ENCODE measurements at regions not wholly inside any gene's neighbourhood (a gene's known extent, or its start where the extent isn't known, plus 50 kb on each side); places are given as distances from the start of the nearest gene placed in this dataset.

DNA sequence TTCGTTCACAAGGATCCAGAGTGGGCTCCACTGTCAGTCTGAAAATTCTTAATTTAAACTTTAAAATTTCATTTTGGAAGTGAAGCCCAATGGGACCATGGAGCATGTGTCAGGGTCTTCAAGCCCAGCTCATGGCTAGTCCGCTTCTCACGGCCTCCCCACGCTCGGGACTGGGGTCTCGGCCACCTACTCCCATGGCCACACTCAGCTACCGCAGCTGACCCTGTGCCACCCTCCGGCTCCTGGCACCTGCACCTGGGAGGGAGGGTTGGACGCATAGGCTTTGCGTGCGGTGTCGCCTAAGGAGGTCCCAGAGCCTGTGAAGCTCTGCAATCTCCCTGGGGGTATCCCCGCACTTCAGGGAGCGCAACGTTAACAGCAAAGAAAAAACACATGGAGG, 175.7 kb upstream of the PRLR start:
- no peaks in the 10 kb centered on the region for H3K36me3 ChIP-seq
- TF ChIP-seq POLR2AphosphoS5 (IDR thresholded peaks at IDR 0.05) = no peak
- TF ChIP-seq POLR2A (IDR thresholded peaks at IDR 0.05) = no peak
- TF ChIP-seq, protein P1, sequence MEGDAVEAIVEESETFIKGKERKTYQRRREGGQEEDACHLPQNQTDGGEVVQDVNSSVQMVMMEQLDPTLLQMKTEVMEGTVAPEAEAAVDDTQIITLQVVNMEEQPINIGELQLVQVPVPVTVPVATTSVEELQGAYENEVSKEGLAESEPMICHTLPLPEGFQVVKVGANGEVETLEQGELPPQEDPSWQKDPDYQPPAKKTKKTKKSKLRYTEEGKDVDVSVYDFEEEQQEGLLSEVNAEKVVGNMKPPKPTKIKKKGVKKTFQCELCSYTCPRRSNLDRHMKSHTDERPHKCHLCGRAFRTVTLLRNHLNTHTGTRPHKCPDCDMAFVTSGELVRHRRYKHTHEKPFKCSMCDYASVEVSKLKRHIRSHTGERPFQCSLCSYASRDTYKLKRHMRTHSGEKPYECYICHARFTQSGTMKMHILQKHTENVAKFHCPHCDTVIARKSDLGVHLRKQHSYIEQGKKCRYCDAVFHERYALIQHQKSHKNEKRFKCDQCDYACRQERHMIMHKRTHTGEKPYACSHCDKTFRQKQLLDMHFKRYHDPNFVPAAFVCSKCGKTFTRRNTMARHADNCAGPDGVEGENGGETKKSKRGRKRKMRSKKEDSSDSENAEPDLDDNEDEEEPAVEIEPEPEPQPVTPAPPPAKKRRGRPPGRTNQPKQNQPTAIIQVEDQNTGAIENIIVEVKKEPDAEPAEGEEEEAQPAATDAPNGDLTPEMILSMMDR (IDR thresholded peaks at IDR 0.05) = no peak
- intact Hi-C loops (cut with DNase I; ENCODE audit: low total_unique reads) = no loop called here
- H3K4me3 ChIP-seq = no peak overlapping the region
- DNase-seq (ENCODE audit: low spot score in 2 of 2) = no peak
- H3K9me3 ChIP-seq = no peaks in the 10 kb centered on the region
- H3K27me3 ChIP-seq = no peaks in the 10 kb centered on the region
- H3K27ac ChIP-seq = no peak overlapping the region
- H3K4me1 ChIP-seq = no peaks in the 10 kb centered on the region

DNA sequence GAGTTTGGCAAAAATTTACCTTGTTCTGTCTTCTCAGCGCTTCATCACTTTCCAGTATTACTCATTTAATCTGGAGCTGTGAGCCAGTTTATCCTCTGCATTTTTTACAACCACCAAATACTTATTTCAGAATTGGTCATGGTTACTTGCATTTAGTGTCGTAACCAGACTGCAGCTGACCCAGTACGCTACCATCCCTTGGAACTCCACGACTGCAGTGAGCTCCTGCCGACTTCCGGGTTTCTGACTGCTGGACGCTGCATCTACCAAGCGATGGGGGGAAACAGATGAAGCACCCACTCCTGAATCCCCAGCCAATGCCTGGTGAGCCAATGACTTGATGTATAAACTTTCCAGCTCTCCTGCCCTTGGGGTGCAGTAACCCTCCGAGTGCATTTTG, 174.4 kb upstream of the PRLR start:
- Histone ChIP-seq H3K27ac (no peak overlapping the region), H3K36me3 (no peaks in the 10 kb centered on the region), H3K9me3 (no peaks in the 10 kb centered on the region), H3K4me1 (no peaks in the 10 kb centered on the region), H3K4me3 (no peak overlapping the region), H3K27me3 (no peaks in the 10 kb centered on the region)
- intact Hi-C loops (cut with DNase I; ENCODE audit: low total_unique reads) = no loop called here
- TF ChIP-seq POLR2A (IDR thresholded peaks at IDR 0.05) (no peak), POLR2AphosphoS5 (IDR thresholded peaks at IDR 0.05) (no peak)
- TF ChIP-seq, protein P1 (IDR thresholded peaks at IDR 0.05) = no peak
- DNase-seq (ENCODE audit: low spot score in 2 of 2) = no peak

DNA sequence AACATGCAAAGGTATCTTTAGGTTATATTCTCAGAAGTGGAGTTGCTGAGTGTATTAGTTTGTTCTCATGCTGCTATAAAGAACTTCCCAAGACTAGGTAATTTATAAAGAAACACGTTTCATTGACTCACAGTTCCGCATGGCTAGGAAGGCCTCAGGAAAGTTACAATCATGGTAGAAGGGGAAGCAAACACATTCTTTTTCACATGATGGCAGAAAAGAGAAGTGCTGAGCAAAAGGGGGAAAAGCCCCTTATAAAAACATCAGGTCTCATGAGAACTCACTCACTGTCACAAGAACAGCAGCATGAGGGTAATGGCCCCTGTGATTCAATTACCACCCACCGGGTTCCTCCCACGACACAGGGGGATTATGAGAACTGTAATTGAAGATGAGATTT, 163.6 kb upstream of the PRLR start:
- no peak overlapping the region for H3K4me3 ChIP-seq
- H3K27ac ChIP-seq = no peak overlapping the region
- H3K4me1 ChIP-seq = no peaks in the 10 kb centered on the region
- H3K9me3 ChIP-seq = no peaks in the 10 kb centered on the region
- intact Hi-C loops (cut with DNase I; ENCODE audit: low total_unique reads) = no loop called here
- no peak for TF ChIP-seq POLR2AphosphoS5 (IDR thresholded peaks at IDR 0.05)
- TF ChIP-seq, protein P1 (IDR thresholded peaks at IDR 0.05) = no peak
- TF ChIP-seq POLR2A (IDR thresholded peaks at IDR 0.05) = no peak
- H3K27me3 ChIP-seq = no peaks in the 10 kb centered on the region
- no peaks in the 10 kb centered on the region for H3K36me3 ChIP-seq
- no peak for DNase-seq (ENCODE audit: low spot score in 2 of 2)

DNA sequence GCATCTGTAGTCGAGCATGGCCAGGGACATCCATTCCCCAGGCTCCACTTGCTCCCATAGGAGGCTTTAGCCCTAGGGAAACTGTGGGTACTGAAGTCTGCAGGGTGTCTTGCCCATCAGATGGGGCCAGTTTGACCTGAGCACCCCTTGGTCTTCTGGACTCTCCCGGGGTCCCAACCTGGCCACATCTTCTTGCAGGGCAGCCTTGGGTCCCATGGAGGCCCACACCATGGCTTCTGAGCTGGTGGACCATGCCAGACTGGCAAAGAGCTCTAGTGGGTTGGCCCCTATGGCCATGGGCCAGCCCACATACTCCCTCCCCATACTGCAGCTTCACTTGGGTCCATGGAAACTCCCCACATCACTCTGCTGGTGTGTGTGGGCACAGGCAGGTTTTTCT, 154.4 kb upstream of the PRLR start:
- no peak for DNase-seq (ENCODE audit: low spot score in 2 of 2)
- Histone ChIP-seq H3K27ac (no peak overlapping the region), H3K27me3 (no peaks in the 10 kb centered on the region), H3K36me3 (no peaks in the 10 kb centered on the region), H3K9me3 (no peaks in the 10 kb centered on the region), H3K4me3 (no peak overlapping the region), H3K4me1 (no peaks in the 10 kb centered on the region)
- intact Hi-C loops (cut with DNase I; ENCODE audit: low total_unique reads) = no loop called here
- TF ChIP-seq, protein P1 (IDR thresholded peaks at IDR 0.05) = no peak
- no peak for TF ChIP-seq POLR2AphosphoS5 (IDR thresholded peaks at IDR 0.05)
- TF ChIP-seq POLR2A (IDR thresholded peaks at IDR 0.05) = no peak

DNA sequence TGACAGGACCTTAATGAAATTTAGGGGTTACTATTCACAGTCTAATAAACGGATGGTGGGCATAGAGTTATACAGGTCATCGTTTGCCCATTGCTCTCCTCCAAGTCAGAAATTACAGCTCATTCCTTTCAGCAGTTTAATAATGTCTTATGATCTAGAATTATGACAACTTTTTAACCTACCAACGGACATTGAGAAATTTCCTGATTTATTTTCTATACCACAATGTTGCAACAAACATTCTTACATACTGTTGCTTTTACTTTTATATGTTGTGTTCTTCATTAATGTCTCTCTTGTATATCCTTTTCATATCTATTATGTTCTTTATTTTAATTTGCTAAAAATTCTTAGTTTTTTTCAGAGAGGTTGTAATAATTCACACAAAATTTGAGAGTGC, 152.8 kb upstream of the PRLR start:
- Histone ChIP-seq H3K9me3 (no peaks in the 10 kb centered on the region), H3K27ac (no peak overlapping the region), H3K27me3 (no peaks in the 10 kb centered on the region), H3K4me3 (no peak overlapping the region), H3K4me1 (no peaks in the 10 kb centered on the region), H3K36me3 (no peaks in the 10 kb centered on the region)
- no peak for TF ChIP-seq POLR2A (IDR thresholded peaks at IDR 0.05)
- TF ChIP-seq, protein P1 (IDR thresholded peaks at IDR 0.05) = no peak
- no peak for TF ChIP-seq POLR2AphosphoS5 (IDR thresholded peaks at IDR 0.05)
- intact Hi-C loops (cut with DNase I; ENCODE audit: low total_unique reads) = no loop called here
- DNase-seq (ENCODE audit: low spot score in 2 of 2) = no peak

Measured in breast epithelium (tissue), 4 donors.